ENCODE measurements at regions not wholly inside any gene's neighbourhood (a gene's known extent, or its start where the extent isn't known, plus 50 kb on each side); places are given as distances from the start of the nearest gene placed in this dataset.

GRCh38 chr1:29906927-29907326 lies 670.6 kb downstream of the PTPRU start (continued):
- TF ChIP-seq ZNF281 (CRISPR knock-in tag; IDR thresholded peaks at IDR 0.05; ENCODE audit: borderline replicate concordance) (no peak), ZNF275 (CRISPR knock-in tag; IDR thresholded peaks at IDR 0.05; ENCODE audit: borderline replicate concordance) (no peak)

GRCh38 chr1:29903548-29904166 lies 667.3 kb downstream of the PTPRU start:
- intact Hi-C loops (cut with micrococcal nuclease; ENCODE audit: unreplicated experiment): no loop called here

More at GRCh38 chr1:29903548-29904166, 667.3 kb downstream of the PTPRU start:
- ATAC-seq (no peak), FAIRE-seq (no peak), DNase-seq (ENCODE audit: low spot score) (no peak)
- Histone ChIP-seq H3K27ac (ENCODE audit: extremely low read length, insufficient read depth, low read length) (no peak overlapping the region), H3K27me3 (ENCODE audit: control insufficient read depth in 1 of 2, insufficient read depth in 2 of 2, low read length in 2 of 2) (peaks cover 1 to 32% of the 10 kb centered on the region in 2 experiments; a peak in 3 of 5 replicates), H3K36me3 (replicated peaks in 1 of 2; ENCODE audit: control insufficient read depth in 1 of 2, insufficient read depth in 2 of 2, low read length in 2 of 2) (no peaks in the 10 kb centered on the region), H3K4me2 (ENCODE audit: low read depth, low read length) (no peak overlapping the region), H3K4me3 (replicated peaks in 1 of 3; ENCODE audit: insufficient read depth in 1 of 3, low read depth in 2 of 3, low read length in 3 of 3) (no peak overlapping the region), H4K20me1 (ENCODE audit: insufficient read depth, low read length) (no peaks in the 10 kb centered on the region), H3K9ac (ENCODE audit: insufficient read depth, low read depth, low read length) (no peak overlapping the region), H3K4me1 (ENCODE audit: insufficient read depth, low read length) (no peaks in the 10 kb centered on the region), H3K9me3 (ENCODE audit: low read length) (no peaks in the 10 kb centered on the region), H3K79me2 (ENCODE audit: insufficient read depth, low read length) (no peaks in the 10 kb centered on the region), H2AFZ (ENCODE audit: low read length) (no peak overlapping the region)
- TF ChIP-seq ZSCAN22 (CRISPR knock-in tag; IDR thresholded peaks at IDR 0.05): no peak
- TF ChIP-seq RAD51 (IDR thresholded peaks at IDR 0.05; ENCODE audit: borderline replicate concordance): peak; percentile 19; the same call in 1 of the 2 replicates
- ChIA-PET CTCF (ENCODE audit: low intra/inter-chr PET ratio, low total read pairs) (no interaction called here), POLR2A (no interaction called here)
- BruUV-seq (replicated peaks): no TSS peak
- WGBS (ENCODE audit: low lambda C conversion rate): 19% methylated on average over 5 of the region's 5 CpGs
- in situ Hi-C loops (cut with HindIII; ENCODE audit: extremely low pct_ligation_motif_present, low pct_unique_long_range_greater_than_20kb): no loop called here
